ENCODE measurements at regions not wholly inside any gene's neighbourhood (a gene's known extent, or its start where the extent isn't known, plus 50 kb on each side); places are given as distances from the start of the nearest gene placed in this dataset.

GRCh38 chr12:89252284-89252683, 100.0 kb downstream of the DUSP6 start:
- TF ChIP-seq, protein P1, sequence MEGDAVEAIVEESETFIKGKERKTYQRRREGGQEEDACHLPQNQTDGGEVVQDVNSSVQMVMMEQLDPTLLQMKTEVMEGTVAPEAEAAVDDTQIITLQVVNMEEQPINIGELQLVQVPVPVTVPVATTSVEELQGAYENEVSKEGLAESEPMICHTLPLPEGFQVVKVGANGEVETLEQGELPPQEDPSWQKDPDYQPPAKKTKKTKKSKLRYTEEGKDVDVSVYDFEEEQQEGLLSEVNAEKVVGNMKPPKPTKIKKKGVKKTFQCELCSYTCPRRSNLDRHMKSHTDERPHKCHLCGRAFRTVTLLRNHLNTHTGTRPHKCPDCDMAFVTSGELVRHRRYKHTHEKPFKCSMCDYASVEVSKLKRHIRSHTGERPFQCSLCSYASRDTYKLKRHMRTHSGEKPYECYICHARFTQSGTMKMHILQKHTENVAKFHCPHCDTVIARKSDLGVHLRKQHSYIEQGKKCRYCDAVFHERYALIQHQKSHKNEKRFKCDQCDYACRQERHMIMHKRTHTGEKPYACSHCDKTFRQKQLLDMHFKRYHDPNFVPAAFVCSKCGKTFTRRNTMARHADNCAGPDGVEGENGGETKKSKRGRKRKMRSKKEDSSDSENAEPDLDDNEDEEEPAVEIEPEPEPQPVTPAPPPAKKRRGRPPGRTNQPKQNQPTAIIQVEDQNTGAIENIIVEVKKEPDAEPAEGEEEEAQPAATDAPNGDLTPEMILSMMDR (IDR thresholded peaks at IDR 0.05) = no peak
- no peak for TF ChIP-seq POLR2A (IDR thresholded peaks at IDR 0.05)
